D721Med (cell line): ENCODE measurements at regions not wholly inside any gene's neighbourhood (a gene's known extent, or its start where the extent isn't known, plus 50 kb on each side); places are given as distances from the start of the nearest gene placed in this dataset.

Source experiments
- DNase-seq: peaks from one replicate; pipeline ENCODE4 v3.0.0; 2011; ENCODE audit warnings: low spot score; ENCODE audit not compliant: insufficient read length
- FAIRE-seq: peaks from 2 replicates; lab custom pipeline; 2011; peaks lifted over from hg19 to GRCh38; lab: Jason Lieb, UNC
- TF ChIP-seq, protein P1 (sequence below): IDR thresholded peaks from 2 replicates; pipeline ENCODE4 v1.5.1; 2012; ENCODE audit warnings: mild to moderate bottlenecking, control low read depth; ENCODE audit not compliant: insufficient read depth; ENCODE audit errors: missing control alignments

DNA sequence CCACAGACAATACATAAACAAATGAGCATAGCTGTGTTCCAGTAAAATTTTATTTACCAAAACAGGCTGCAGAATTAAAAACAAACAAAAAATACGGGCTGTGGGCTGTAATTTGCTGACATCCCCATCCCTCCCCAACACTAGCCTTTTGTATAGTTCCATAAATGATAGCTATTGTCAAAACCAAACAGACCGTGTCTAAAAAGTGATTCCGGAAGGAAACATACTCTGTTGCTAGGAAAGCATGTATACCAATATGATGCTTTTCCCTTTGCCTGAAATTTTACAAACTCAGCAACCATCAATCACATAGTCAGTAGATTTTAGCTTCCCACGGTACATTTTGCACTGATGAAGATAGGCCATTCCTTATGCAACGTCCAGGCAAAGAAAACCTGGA lies 80.0 kb downstream of the TMEM215 start:
- TF ChIP-seq, protein P1, sequence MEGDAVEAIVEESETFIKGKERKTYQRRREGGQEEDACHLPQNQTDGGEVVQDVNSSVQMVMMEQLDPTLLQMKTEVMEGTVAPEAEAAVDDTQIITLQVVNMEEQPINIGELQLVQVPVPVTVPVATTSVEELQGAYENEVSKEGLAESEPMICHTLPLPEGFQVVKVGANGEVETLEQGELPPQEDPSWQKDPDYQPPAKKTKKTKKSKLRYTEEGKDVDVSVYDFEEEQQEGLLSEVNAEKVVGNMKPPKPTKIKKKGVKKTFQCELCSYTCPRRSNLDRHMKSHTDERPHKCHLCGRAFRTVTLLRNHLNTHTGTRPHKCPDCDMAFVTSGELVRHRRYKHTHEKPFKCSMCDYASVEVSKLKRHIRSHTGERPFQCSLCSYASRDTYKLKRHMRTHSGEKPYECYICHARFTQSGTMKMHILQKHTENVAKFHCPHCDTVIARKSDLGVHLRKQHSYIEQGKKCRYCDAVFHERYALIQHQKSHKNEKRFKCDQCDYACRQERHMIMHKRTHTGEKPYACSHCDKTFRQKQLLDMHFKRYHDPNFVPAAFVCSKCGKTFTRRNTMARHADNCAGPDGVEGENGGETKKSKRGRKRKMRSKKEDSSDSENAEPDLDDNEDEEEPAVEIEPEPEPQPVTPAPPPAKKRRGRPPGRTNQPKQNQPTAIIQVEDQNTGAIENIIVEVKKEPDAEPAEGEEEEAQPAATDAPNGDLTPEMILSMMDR = no peak
- FAIRE-seq (no peak), DNase-seq (no peak)

DNA sequence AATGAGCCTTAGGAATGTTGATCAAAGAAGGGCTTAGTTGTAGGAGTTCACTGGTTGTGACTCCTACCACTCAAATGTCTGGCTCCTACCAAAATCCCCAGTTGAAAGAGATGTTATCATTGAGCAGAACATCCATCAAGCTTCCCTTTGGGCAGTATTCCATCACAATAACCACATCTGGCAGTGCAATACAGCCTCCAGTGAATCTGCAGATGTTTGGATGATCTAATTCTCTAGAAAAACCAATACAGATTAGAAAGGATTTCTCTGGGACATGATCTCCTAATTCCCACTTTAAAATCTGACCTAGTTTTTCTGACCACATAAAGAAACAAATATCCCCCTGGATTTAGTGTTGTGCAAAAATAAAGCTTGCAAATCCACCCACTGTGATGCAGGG lies 81.6 kb downstream of the TMEM215 start:
- DNase-seq (no peak), FAIRE-seq (no peak)
- TF ChIP-seq, protein P1 = no peak

DNA sequence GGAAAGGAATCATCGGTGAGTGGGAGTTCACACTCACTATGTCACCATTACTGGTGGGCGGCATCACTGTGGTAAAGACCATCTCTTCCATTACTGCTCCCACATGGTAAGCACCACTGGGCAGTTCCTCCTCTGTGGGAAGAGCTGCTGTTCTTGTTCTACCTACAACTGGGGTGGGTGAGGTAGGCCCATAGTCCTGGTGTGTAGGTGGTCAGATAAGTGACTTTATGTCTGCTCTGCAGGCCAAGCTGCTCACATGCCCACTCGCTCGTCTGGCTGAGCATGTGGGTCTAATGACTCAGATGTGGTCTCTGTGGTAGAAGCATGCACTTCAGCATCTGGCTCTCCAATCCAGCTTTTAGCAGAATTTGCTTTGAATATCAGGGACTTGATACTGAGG lies 82.9 kb downstream of the TMEM215 start:
- FAIRE-seq (no peak), DNase-seq (no peak)
- TF ChIP-seq, protein P1 = no peak

DNA sequence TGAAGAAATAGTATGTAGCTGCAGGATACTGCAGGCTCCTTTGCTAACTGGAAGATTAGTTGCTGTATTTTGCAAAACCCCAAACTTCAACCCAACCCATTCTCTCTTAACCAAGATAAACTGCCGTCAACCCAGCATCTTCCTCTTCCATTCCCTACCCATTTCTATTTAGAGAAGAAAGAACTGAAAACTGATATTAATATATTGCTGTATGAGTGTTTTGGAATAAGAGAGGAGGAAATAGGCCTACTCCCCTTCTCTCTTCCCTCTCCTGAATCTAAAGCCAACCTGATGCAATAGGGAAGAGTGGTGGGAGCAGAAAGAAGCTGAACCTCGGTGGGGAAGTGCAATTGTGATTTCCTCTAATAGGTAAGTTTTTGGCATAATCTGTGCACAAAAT lies 83.7 kb downstream of the TMEM215 start:
- FAIRE-seq = no peak
- no peak for DNase-seq
- TF ChIP-seq, protein P1 = no peak

DNA sequence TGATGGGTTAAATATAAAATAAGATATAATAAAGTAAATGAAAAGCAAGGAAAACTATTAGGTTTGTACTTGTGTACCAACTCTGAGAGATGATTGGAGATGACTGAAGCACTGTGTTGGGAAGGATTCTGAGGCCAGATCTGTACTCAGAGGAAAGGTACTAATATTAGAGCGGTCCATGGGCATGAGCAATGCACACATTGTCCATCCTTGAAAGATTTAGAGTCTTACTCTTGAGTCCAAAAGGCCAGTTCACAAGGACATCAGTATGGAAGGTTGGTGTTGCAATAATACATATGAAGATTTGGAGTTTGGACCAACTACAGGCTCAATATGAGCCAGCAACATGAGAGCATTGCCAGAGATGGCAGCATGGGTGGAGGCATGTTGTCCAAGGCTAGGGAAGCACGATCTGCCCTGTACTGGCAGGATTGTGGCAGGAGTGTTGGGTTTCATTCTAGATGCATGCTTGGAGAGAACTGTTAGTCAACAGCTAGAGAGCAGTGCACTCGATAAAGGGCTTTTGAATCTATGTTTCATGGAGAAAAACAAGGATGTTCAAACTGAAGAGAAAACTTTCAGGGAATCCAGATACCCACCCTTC lies 84.4 kb downstream of the TMEM215 start:
- TF ChIP-seq, protein P1 = no peak
- DNase-seq (no peak), FAIRE-seq (no peak)

DNA sequence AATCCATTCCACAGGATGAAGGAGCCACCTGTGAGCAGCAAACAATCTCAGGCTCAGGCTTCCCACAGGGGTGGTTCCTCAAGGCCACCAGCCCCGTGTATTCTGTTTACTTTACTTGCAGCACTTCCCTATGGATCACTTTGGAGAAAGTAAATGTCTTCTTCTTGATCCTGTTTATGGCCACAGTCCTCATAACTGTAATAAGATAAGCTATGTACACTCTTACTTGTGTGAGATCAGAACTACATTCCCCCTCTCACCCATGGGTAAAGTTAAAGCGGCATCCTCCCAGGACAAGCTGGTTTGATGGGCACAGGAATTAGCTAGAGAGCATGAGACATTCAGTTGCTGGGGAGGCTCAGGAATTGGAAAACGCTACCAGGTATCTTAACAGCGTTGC lies 86.1 kb downstream of the TMEM215 start:
- TF ChIP-seq, protein P1 = no peak
- DNase-seq (no peak), FAIRE-seq (no peak)

DNA sequence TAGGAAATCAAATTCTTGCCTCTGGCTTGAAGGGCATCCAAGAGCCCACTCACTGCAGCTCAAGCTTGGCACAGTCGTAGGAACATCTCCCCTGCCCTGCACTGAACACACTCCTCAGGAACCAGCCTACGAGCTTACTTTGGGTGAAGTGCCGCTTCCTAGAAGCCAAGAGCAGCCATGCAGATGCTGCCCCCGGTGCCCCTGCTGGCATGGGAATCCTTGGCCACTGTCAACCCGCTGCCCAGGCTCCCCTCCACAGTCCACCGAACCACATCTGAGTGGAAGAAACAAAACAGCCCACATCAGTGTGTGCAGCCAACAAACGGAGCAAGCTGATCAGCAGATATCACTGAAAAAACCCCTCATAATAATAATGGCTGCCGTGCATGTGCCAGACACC lies 89.8 kb downstream of the TMEM215 start:
- DNase-seq (no peak), FAIRE-seq (no peak)
- TF ChIP-seq, protein P1 = no peak
